NT2/D1 (cell line): ENCODE measurements at regions not wholly inside any gene's neighbourhood (a gene's known extent, or its start where the extent isn't known, plus 50 kb on each side); places are given as distances from the start of the nearest gene placed in this dataset.

Experiments used
- SUZ12 ChIP-seq: IDR thresholded peaks from 2 replicates; pipeline ENCODE4 v1.6.1; 2011; ENCODE audit not compliant: insufficient read length, insufficient read depth; ENCODE audit errors: extremely low read depth
- YY1 ChIP-seq: IDR thresholded peaks from 2 replicates; pipeline ENCODE4 v1.6.1; 2011; ENCODE audit not compliant: insufficient read length, insufficient read depth
- ZNF274 ChIP-seq: IDR thresholded peaks from 2 replicates; pipeline ENCODE4 v1.6.1; 2011; ENCODE audit warnings: mild to moderate bottlenecking, low read depth, low read length

GRCh38 chr17:55965051-55965450 is 188.2 kb upstream of the ANKFN1 start:
- TF ChIP-seq SUZ12: no peak
- no peak for TF ChIP-seq YY1
- TF ChIP-seq ZNF274: no peak
